ENCODE measurements at regions not wholly inside any gene's neighbourhood (a gene's known extent, or its start where the extent isn't known, plus 50 kb on each side); places are given as distances from the start of the nearest gene placed in this dataset.

GRCh38 chr6:148090326-148090725 is 252.3 kb upstream of the SASH1 start:
- no peak overlapping the region for H2BK5ac ChIP-seq (ENCODE audit: low read depth, low read length)
- no peaks in the 10 kb centered on the region for H4K20me1 ChIP-seq (replicated peaks in 1 of 2; ENCODE audit: control insufficient read depth in 1 of 2, insufficient read depth in 2 of 2, low read length in 2 of 2)
- H3K56ac ChIP-seq (replicated peaks; ENCODE audit: insufficient read length, low read depth, low read length), result no peak overlapping the region
- H3K14ac ChIP-seq (ENCODE audit: insufficient read length), result no peak overlapping the region
- H2AFZ ChIP-seq (ENCODE audit: low read length), result no peak overlapping the region
- H3K9me3 ChIP-seq (ENCODE audit: insufficient read depth in 2 of 2, low read depth in 1 of 2, low read length in 1 of 2), result no peaks in the 10 kb centered on the region
- no peak overlapping the region for H3K23ac ChIP-seq (ENCODE audit: insufficient read length)
- ChIA-PET POLR2A (ENCODE audit: partially characterized antibody) (no interaction called here), CTCF (ENCODE audit: partially characterized antibody) (interaction anchor here (0.6 kb wide), 1 partner anchor 33 kb away, joined by 3 read pairs; no protein-coding TSS in a partner anchor)
- H4K5ac ChIP-seq (ENCODE audit: insufficient read length, low read depth, low read length), result no peak overlapping the region
- no peaks in the 10 kb centered on the region for H3K4me1 ChIP-seq (replicated peaks in 1 of 4; ENCODE audit: control insufficient read depth in 3 of 4, insufficient read depth in 4 of 4, low read length in 3 of 4)
- H3K4me3 ChIP-seq (ENCODE audit: extremely low read depth in 1 of 4, insufficient read depth in 2 of 4, low read depth in 3 of 4, low read length in 4 of 4), result no peak overlapping the region
- H2AK5ac ChIP-seq (ENCODE audit: low read depth, low read length), result no peak overlapping the region
- H3K18ac ChIP-seq (ENCODE audit: extremely low read depth, low read length), result no peak overlapping the region
- no peaks in the 10 kb centered on the region for H3K36me3 ChIP-seq (ENCODE audit: control insufficient read depth in 2 of 4, insufficient read depth in 4 of 4, low read length in 3 of 4)
- WGBS, 2 experiments (ENCODE audit: extremely low coverage in 1 of 2, insufficient coverage in 1 of 2, insufficient read length in 1 of 2, insufficient replicate concordance in 2 of 2, low coverage in 1 of 2, low lambda C conversion rate in 2 of 2, missing lambda C conversion rate in 1 of 2), result 100% methylated on average over 2 of the region's 2 CpGs; no CpG with 5 or more reads in 1 of the 2 experiments
- H3K79me2 ChIP-seq (ENCODE audit: control insufficient read depth in 1 of 2, insufficient read depth in 2 of 2, low read length in 2 of 2), result no peaks in the 10 kb centered on the region
- H3K27ac ChIP-seq (ENCODE audit: low read depth, low read length), result no peak overlapping the region
- H2BK20ac ChIP-seq (ENCODE audit: low read length), result no peak overlapping the region
- DNase-seq (ENCODE audit: low read depth in 1 of 2, low spot score in 2 of 2) (no peak), FAIRE-seq (no peak)
- no peak overlapping the region for H3K9ac ChIP-seq (replicated peaks in 1 of 4; ENCODE audit: extremely low read depth in 1 of 4, low read depth in 3 of 4, low read length in 3 of 4)
- no peaks in the 10 kb centered on the region for H3K23me2 ChIP-seq (ENCODE audit: low read depth, low read length)
- no peak overlapping the region for H3K4me2 ChIP-seq (ENCODE audit: insufficient read depth in 1 of 2, low read depth in 2 of 2, low read length in 2 of 2)
- no peak overlapping the region for H3K4ac ChIP-seq (replicated peaks; ENCODE audit: insufficient read length, low read depth, low read length)
- no peak overlapping the region for H4K8ac ChIP-seq (ENCODE audit: extremely low read depth, insufficient read depth, low read length)
- no peak overlapping the region for H2BK15ac ChIP-seq (ENCODE audit: low read length)
- no peak overlapping the region for H2BK12ac ChIP-seq (ENCODE audit: low read depth, low read length)
- H4K91ac ChIP-seq (replicated peaks; ENCODE audit: insufficient read length, low read length), result no peak overlapping the region
- no peaks in the 10 kb centered on the region for H3K79me1 ChIP-seq (ENCODE audit: low read depth, low read length)
- H2BK120ac ChIP-seq (replicated peaks; ENCODE audit: low read depth, low read length), result no peak overlapping the region
- H3K27me3 ChIP-seq (replicated peaks in 1 of 4; ENCODE audit: control insufficient read depth in 3 of 4, extremely low read depth in 1 of 4, insufficient read depth in 3 of 4, low read length in 3 of 4), result no peaks in the 10 kb centered on the region
- TF ChIP-seq POU5F1 (IDR thresholded peaks at IDR 0.05; ENCODE audit: low read depth, low read length) (no peak), SP4 (IDR thresholded peaks at IDR 0.05; ENCODE audit: low read length) (no peak), CBX8 (IDR thresholded peaks at IDR 0.05; ENCODE audit: borderline replicate concordance, low read depth, low read length) (no peak)

Measured in H1 (cell line).